ENCODE measurements at regions not wholly inside any gene's neighbourhood (a gene's known extent, or its start where the extent isn't known, plus 50 kb on each side); places are given as distances from the start of the nearest gene placed in this dataset.

DNA sequence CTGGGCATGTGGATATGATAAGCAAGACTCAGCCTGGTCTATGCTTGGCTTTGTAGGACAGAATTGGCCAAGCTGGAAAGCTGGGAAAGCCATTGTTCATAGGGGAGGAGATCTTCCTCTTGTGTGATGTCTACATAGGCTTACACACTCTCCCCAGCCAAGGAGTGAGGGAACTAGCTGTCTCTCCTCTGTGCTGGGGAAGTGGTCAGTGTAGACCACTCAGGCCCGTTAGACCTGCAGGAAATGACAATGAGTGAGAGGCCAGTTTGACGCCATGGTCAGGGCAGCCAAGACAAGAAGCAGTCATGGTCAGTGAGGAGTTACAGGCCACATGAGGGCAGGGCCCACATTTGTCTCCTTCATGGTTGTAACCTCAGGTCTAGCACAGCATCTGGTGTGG lies 159.1 kb upstream of the KL start:
- Histone ChIP-seq H3F3A (ENCODE audit: low read depth) (no peaks in the 10 kb centered on the region), H4K20me1 (ENCODE audit: insufficient read depth, low read length, poor library complexity, severe bottlenecking) (no peaks in the 10 kb centered on the region), H3K4me2 (ENCODE audit: low read depth, low read length, poor library complexity, severe bottlenecking) (no peak overlapping the region), H3K79me2 (ENCODE audit: insufficient read depth, low read length) (no peaks in the 10 kb centered on the region), H3K4me1 (ENCODE audit: insufficient read depth, low read length, poor library complexity, severe bottlenecking) (no peaks in the 10 kb centered on the region), H3K9ac (ENCODE audit: low read depth, low read length, poor library complexity, severe bottlenecking) (no peak overlapping the region), H3K36me3 (ENCODE audit: insufficient read depth, low read length) (no peaks in the 10 kb centered on the region), H3K4me3 (ENCODE audit: low read length, poor library complexity, severe bottlenecking) (no peak overlapping the region), H2AFZ (ENCODE audit: low read length) (no peak overlapping the region), H3K27me3 (ENCODE audit: insufficient read depth, low read length, poor library complexity, severe bottlenecking) (no peaks in the 10 kb centered on the region), H3K9me2 (replicated peaks; ENCODE audit: low read depth, low read length) (no peaks in the 10 kb centered on the region), H3K9me3 (ENCODE audit: insufficient read depth, low read depth, low read length) (peaks cover 10% of the 10 kb centered on the region; the same call in 1 of the 2 replicates)
- no peak for TF ChIP-seq EZH2phosphoT487 (IDR thresholded peaks at IDR 0.05; ENCODE audit: borderline replicate concordance)
- TF ChIP-seq, protein P1, sequence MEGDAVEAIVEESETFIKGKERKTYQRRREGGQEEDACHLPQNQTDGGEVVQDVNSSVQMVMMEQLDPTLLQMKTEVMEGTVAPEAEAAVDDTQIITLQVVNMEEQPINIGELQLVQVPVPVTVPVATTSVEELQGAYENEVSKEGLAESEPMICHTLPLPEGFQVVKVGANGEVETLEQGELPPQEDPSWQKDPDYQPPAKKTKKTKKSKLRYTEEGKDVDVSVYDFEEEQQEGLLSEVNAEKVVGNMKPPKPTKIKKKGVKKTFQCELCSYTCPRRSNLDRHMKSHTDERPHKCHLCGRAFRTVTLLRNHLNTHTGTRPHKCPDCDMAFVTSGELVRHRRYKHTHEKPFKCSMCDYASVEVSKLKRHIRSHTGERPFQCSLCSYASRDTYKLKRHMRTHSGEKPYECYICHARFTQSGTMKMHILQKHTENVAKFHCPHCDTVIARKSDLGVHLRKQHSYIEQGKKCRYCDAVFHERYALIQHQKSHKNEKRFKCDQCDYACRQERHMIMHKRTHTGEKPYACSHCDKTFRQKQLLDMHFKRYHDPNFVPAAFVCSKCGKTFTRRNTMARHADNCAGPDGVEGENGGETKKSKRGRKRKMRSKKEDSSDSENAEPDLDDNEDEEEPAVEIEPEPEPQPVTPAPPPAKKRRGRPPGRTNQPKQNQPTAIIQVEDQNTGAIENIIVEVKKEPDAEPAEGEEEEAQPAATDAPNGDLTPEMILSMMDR (conservative IDR thresholded peaks at IDR 0.05; ENCODE audit: low read length) = no peak

DNA sequence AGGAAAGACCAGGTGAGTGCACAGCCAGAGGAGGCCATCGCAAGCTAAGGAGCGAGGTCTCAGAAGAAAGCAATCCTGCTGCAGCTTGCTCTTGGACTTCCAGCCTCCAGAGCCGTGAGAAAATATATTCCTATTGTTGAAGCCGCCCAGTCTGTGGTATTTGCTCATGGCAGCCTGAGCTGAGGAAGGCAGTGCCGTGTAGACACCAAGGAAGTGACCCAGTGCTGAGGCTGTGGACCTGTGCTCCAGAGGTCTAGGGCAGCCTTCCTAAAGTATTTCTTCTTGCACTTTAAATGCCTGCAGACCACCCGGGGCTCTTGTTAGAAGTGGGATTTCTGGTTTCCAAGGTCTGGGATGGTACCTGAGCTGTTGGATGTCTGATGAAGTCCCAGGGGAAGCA lies 158.5 kb upstream of the KL start:
- Histone ChIP-seq H3K9ac (ENCODE audit: low read depth, low read length, poor library complexity, severe bottlenecking) (no peak overlapping the region), H3K4me2 (ENCODE audit: low read depth, low read length, poor library complexity, severe bottlenecking) (no peak overlapping the region), H3K36me3 (ENCODE audit: insufficient read depth, low read length) (no peaks in the 10 kb centered on the region), H3F3A (ENCODE audit: low read depth) (no peaks in the 10 kb centered on the region), H2AFZ (ENCODE audit: low read length) (no peak overlapping the region), H3K27me3 (ENCODE audit: insufficient read depth, low read length, poor library complexity, severe bottlenecking) (no peaks in the 10 kb centered on the region), H3K9me2 (replicated peaks; ENCODE audit: low read depth, low read length) (no peaks in the 10 kb centered on the region), H3K4me1 (ENCODE audit: insufficient read depth, low read length, poor library complexity, severe bottlenecking) (no peaks in the 10 kb centered on the region), H4K20me1 (ENCODE audit: insufficient read depth, low read length, poor library complexity, severe bottlenecking) (no peaks in the 10 kb centered on the region), H3K9me3 (ENCODE audit: insufficient read depth, low read depth, low read length) (peaks cover 10% of the 10 kb centered on the region; the same call in 1 of the 2 replicates), H3K4me3 (ENCODE audit: low read length, poor library complexity, severe bottlenecking) (no peak overlapping the region), H3K79me2 (ENCODE audit: insufficient read depth, low read length) (no peaks in the 10 kb centered on the region)
- TF ChIP-seq, protein P1 (conservative IDR thresholded peaks at IDR 0.05; ENCODE audit: low read length) = no peak
- no peak for TF ChIP-seq EZH2phosphoT487 (IDR thresholded peaks at IDR 0.05; ENCODE audit: borderline replicate concordance)

DNA sequence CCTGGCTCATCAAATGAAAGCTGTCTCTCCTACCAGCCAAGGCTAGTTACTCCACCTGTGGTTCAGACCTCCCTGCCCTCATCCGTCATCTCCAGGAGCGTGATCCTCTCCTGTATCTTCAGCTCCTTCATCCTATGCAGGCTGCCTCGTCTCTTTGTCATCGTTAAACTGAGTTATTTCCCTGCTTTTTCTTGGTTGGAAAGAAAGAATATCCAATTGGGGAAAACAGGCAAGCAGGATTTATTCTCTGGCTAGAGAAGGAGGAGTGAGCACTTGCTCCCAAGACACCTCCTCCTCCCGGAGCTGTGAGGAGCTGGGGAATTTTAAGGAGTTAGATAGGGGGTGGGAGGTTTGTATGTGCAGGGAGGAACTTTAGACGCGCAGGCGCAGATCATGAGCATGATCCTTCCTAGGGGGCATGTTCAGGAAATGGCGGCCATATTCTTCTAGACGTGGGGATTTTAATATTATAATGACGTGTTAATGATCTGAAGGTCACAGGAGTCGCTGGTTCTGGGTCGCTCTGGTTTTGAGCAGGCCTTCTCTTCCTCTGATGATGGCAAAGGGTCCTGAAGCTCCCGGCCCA lies 156.4 kb upstream of the KL start:
- Histone ChIP-seq H3K79me2 (ENCODE audit: insufficient read depth, low read length) (no peaks in the 10 kb centered on the region), H3K36me3 (ENCODE audit: insufficient read depth, low read length) (no peaks in the 10 kb centered on the region), H3K9me2 (replicated peaks; ENCODE audit: low read depth, low read length) (no peaks in the 10 kb centered on the region), H3K4me2 (ENCODE audit: low read depth, low read length, poor library complexity, severe bottlenecking) (no peak overlapping the region), H3K9me3 (ENCODE audit: insufficient read depth, low read depth, low read length) (peaks cover 10% of the 10 kb centered on the region; the same call in 1 of the 2 replicates), H3K4me1 (ENCODE audit: insufficient read depth, low read length, poor library complexity, severe bottlenecking) (no peaks in the 10 kb centered on the region), H3F3A (ENCODE audit: low read depth) (no peaks in the 10 kb centered on the region), H3K9ac (ENCODE audit: low read depth, low read length, poor library complexity, severe bottlenecking) (no peak overlapping the region), H2AFZ (ENCODE audit: low read length) (no peak overlapping the region), H4K20me1 (ENCODE audit: insufficient read depth, low read length, poor library complexity, severe bottlenecking) (no peaks in the 10 kb centered on the region), H3K27me3 (ENCODE audit: insufficient read depth, low read length, poor library complexity, severe bottlenecking) (no peaks in the 10 kb centered on the region), H3K4me3 (ENCODE audit: low read length, poor library complexity, severe bottlenecking) (no peak overlapping the region)
- no peak for TF ChIP-seq EZH2phosphoT487 (IDR thresholded peaks at IDR 0.05; ENCODE audit: borderline replicate concordance)
- TF ChIP-seq, protein P1 (conservative IDR thresholded peaks at IDR 0.05; ENCODE audit: low read length) = no peak
